ENCODE measurements at regions not wholly inside any gene's neighbourhood (a gene's known extent, or its start where the extent isn't known, plus 50 kb on each side); places are given as distances from the start of the nearest gene placed in this dataset.
"Not testable (repeated sequence)": the region's sequence is repeated elsewhere in the genome, so short reads cannot be mapped to it uniquely, and the experiment has no call there.

DNA sequence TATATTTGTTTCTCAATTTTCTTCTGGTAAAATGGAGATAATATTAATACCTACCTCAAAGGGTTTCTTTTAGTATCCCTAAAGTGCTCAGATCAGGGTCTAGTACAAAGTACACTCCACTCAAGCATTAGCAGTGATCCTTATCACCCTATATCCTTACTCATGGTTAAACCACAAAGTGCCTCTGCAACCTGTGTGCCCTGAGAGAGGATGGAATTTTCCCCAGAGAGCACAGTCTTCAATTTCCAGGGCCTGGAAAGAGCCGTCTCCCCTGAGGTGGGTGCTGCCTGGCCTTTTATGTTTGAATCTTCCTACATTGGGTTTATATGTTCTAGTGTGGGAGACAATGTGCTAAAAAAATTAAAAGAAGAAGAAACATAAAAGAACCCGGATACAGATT lies 183.1 kb upstream of the FBXO33 start:
- DNase-seq, result no peak

DNA sequence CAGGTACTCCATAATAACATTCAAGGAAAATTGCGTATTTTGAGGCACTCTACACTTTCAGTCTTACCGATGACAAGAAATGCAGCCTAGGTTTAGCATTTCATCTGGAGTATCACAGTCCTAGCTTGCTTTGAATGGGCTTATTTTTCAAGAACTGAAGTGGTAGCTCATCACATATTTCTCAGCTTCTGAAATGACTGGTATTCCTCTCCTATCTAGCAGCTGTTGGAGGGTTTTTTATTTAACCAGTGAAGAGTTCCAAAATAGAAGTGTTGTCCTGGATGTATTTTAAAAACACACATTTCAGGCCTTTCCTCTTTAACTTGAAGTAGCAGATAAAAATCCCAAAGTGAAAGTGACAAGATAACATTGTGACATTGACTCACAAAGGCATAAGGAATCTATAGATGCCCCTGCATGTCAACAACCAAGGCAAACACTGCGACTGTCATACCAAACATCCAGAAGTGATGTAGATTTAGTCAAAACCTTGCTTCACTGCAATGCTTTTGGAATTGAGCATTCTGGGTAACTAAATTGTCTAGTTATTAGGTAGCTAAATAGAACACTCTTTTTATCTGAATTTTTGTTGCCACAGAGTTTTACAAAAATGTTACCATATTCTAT lies 182.2 kb upstream of the FBXO33 start:
- DNase-seq, result no peak

DNA sequence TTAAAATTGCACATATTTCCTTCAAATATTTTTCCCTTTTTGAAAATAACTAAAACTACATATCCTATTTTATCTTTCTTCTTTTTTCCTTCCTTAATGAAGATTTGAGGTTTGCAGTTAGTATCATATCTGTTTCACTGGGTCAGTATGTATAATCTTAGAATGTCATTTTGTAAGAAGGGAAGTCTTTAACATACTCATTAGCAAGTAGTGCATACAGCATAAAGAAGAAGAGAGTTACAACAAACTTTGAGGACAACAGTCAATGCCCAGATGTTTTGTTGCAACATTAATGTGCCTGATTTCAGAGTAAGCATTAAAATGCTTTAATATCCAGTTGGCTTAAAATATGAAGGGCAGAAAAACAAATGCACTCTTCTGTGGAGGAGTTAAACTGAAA lies 176.9 kb upstream of the FBXO33 start:
- DNase-seq, result no peak

DNA sequence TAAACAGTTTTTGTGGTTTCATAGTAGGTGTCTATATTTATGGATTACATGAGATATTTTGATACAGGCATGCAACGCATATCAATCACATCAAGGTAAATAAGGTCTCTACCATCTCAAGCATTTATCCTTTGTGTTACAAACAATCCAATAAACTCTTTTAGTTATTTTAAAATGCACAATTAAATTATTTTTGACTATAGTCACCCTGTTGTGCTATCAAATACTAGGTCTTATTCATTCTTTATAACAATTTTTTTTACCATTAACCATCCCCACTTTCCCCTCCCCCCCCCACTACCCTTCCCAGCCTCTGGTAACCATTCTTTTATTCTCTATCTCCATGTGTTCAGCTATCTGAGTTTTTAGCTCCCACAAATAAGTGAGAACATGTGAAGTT lies 175.7 kb upstream of the FBXO33 start:
- DNase-seq, result no peak

DNA sequence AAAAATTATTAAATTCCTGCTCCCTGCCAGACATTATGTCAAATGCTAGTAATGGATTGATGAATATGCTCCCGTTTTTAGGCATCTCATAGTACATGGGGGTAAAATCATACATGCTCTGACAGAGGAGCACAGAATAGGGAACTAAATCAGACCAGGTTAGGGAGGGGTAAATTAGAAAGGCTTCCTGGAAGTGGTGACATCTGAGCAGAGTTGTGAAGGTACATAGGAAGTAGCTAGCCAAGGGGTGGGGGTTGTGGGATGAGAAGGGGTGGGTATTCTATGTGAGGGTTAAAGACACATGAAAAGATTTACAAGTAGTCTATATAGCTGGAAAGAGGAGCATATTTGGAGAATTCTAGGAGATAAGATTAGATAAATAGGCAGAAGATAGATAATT lies 171.7 kb upstream of the FBXO33 start:
- no peak for DNase-seq

DNA sequence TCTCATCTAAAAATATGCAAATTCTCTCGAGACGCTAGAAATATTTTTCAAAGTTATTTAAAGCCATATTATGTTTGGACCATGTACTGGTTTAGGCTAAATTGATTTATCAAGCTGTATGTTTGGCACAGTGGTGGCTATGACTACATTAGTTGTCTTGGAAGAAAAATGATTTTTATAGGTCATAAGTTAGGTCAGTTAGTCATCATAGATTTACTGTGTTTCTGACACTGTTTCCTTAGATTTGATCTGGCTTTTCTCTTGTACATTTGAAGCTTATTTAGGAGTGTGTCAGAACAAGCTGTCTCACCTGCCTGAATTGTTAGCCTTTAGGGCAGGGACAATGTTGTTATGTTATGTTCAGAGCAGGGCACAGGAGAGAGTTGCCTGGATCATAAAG lies 161.1 kb upstream of the FBXO33 start:
- no peak for DNase-seq

DNA sequence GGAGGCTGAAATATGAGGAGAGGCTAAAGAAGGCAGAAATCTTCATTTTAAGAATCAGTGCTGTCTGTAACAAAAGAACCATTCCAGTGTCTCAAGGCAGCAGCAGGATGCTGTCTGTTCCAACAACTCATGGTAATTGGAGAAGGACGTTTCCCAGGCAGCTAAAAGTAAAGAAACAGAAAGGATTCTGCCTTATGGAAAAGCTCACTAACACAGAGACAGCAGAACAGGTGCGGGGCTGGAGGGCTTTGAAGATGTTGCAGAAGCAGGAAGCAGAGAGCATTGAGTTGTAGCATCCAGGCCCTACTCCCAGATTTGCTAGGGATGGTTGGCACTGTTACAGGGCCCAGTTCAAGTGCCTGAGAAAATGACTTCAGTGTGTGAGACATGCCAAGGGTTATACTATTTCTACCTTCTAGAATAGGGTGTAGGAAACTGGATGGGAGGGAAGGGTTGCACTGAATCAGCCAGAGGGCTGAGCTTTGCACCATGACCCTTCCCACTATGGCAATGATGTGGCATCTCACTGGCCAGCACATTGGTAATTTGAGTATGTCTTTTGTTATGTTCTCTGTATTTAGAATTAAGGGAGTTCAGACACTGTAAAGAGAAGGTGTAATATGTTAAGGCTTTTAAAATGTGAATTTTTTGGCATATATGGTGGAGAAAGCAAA lies 160.0 kb upstream of the FBXO33 start:
- DNase-seq, result no peak

DNA sequence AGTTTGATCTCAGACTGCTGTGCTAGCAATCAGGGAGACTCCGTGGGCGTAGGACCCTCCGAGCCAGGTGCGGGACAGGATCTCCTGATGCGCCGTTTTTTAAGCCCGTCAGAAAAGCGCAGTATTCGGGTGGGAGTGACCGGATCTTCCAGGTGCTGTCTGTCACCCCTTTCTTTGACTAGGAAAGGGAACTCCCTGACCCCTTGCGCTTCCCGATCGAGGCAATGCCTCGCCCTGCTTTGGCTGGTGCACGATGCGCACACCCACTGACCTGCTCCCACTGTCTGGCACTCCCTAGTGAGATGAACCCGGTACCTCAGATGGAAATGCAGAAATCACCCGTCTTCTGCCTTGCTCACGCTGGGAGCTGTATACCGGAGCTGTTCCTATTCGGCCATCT lies 157.6 kb upstream of the FBXO33 start:
- DNase-seq, result not testable (repeated sequence)

DNA sequence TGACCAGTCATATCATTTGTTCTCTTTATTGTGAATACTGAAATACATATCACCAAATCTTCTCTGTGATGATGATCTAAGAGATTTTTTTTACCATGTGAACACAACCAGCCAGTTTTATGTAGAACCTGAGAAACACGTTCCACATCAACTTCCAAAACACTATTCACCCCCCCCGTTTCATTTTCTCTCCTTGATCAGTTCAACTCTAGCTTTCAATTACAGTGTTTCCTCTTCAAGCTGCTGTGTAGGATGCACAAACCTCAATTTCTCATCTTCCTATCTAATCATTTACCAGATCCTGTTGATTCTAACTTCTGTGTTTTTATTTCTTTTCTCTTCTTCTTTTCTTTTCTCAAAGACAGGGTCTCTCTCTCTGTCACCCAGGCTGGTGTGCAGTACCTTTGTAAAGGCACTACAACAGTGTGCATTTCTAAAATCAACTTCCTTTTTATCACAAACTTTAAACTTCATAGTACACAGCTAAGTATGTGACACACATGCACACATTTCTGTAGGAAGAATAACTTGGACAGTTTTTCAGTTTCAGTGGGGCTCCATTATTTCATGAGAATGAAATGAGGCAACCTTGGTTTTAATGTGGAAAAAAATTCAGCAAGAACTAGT lies 149.9 kb upstream of the FBXO33 start:
- DNase-seq, result no peak

DNA sequence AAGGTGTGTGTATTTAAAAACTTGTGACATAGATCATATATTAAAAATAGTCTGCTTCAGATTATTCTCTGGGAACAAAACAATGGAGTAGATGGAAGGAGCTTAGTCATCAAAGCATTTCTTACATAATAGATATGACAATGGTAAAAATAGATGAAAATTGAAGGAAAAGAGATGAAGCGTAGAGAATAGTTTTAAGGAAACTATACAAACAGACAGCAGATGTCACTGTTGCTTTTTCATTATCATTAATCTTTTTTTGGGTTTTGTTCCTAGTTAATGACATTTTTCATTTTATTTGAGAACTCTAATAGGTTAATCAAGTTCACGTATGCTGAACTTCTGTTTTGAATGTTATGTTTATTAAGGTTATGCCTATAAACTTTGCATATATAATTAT lies 149.2 kb upstream of the FBXO33 start:
- no peak for DNase-seq

DNA sequence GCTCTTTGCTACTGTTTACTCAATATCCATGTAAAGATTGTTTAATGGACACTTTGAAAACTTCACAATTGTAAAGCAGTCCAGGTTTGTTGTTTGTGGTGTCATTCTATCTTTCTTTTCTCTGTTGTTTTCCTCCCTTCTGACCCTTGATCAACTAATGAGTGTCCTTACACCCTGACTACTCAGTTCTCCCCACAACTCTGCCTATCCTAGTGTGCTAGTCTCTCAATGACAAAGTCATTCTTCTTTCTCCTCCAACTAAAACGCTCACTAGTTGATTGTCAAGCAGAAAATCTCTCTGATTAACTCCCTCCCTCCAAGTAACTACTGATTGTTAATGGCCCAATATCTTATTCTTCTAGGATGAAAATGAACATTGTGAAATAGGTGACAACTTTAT lies 148.5 kb upstream of the FBXO33 start:
- DNase-seq, result no peak

DNA sequence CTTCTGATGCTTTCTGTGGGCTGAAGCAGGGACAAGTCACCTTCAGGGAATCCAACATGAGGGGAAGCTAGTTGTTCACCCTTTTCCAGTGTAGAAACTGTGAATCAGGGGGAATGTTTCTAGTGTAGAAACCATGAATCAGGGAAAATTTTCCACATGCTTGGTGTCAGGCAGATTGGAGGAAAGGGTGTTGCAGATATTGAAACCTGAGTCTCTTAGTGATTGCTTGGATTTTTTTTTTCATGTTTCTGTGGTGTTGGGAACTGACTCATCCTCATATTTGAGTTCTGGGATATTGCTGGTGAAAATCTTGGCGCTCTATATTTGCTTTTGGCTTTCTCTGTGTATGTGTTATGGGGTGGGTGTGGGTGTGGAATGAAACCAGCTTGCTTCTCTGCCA lies 144.5 kb upstream of the FBXO33 start:
- no peak for DNase-seq

DNA sequence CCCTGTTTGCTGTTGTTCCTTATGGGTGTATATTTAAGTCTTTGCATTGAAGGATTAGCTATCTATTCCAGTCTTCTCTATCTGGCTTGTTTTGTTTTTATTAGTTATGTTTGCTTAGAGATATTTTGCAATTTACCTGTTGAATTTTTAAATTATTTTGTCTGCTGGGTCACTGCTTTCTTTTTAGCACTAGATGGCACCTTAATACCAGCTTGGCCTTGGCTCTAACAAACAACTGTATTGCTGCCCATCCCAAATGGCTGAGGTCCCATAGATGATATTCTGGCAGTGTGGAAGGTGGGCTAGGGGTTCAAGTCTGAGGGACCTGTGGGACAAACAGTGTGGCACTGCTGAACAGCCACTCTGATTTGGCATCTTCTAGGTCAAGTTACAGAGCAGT lies 144.0 kb upstream of the FBXO33 start:
- DNase-seq, result no peak

DNA sequence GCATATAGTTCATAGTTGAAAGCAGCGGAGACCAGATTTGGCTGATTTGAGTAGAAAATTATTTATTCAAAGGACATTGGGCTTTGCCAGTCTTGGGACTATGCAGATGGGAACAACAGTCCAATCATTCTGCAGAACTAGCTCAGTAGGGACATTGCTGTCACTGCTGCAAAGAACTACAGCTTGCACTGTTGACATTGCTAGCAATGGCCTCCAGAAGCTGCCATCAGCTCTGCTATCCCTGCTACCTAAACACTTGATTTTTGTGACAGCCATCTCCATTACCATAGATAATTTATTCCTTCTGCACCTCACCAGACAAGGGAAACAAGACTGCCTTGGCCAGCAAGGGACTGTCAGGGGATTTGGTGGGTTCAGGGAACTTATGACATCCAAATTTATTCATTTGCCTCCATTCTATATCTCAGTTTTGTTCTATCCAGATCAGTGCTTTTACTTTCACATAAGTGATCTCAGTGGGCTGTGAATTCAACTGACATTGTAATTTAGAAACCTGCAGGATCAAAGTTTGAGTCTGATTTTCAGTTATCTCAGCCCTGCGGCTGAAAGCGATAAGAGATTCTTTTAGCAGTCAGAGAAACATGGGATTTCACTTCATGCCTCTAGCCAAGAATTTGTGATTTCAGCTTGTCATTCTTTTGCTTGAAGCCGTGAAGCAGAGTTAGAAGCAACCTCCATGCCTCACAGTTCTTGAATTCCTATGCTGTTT lies 136.7 kb upstream of the FBXO33 start:
- no peak for DNase-seq

DNA sequence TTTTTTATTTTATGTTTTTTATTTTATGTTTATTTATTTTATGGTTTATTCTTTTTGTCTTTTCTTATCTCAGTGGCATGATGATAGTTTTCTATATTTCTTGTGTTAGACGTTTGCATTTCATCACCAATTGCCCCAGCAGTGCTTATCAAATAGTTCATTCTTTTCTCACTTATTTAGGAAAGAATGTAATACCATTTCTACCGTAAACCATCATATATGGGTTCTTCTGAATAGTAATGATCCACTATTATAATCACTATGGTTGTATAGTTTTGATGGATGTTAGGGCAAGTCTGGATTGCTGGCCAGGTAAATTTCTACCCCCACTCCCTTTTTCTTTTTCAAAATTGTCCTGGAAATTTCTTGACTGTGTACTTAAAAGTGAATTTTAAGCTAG lies 134.6 kb upstream of the FBXO33 start:
- no peak for DNase-seq

DNA sequence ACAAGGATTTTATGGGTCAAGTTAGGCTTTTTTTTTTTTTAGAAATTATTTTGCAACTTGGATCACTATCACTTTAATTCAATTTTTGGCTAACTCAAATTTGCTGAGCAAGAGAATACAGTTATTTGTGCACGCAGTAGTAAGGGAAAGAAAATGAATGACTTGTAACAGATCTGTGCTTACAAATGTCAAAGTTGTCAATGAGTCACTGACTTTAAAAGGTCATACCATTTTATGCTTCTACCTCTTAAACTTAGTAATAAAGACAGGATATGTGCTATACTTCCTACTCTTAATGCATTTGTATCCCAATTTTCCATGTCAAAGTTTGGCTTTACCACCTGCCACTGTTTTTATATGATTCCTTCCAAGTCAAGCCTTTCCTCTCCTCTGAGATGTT lies 131.1 kb upstream of the FBXO33 start:
- DNase-seq, result no peak

DNA sequence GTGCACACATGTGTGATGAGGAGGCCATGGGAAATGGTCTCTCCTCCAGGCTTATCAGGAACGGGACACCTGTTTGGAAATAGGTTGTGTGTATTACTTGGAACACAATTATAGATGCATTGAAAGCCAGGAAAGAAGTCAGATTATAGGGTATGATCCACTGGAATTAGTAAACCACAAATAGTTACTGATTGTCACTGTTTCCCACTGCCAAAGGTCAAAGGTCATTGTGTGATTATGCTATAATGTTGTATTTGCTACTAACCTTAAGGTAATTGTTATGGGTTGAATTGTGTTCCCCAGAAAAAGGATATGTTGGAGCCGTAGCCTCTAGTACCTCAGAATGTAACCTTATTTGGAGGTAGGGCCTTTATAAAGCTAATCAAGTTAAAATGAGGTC lies 129.9 kb upstream of the FBXO33 start:
- DNase-seq, result no peak

DNA sequence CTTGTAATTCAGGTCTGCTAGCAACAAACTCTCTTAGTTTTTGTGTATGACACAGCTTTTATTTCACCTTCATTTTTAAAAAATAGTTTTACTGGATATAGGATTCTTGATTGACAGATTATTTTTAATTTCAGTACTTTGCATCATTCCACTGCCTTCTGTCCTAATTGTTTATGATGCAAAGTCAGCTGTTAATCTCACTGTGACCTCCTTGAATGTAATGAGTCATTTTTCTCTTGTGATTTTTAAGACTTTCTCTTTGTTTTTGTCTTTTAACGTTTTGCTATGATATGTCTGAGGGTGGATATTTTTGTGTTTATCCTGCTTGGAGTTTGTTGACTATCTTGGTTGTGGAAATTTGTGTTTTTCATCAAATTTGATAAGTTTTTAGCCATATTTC lies 126.3 kb upstream of the FBXO33 start:
- DNase-seq, result no peak

DNA sequence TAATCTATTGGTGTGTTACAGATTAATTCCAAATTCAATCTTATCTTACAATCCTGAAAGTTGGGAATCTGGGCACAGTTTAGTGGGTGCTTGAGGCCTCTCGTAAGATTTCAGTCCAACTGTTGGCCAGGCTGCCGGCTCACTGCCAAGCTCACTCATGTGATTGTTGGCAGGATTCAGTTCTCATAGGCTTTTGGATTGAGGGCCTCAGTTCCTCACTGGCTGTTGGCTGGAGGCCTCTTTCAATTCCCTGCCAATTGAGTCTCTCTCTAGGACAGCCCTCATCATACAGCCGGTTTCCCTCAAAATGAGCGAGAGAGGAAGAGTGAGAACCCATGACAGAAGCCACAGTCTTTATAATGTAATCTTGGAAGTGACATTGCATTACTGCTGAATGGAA lies 123.5 kb upstream of the FBXO33 start:
- DNase-seq, result no peak

DNA sequence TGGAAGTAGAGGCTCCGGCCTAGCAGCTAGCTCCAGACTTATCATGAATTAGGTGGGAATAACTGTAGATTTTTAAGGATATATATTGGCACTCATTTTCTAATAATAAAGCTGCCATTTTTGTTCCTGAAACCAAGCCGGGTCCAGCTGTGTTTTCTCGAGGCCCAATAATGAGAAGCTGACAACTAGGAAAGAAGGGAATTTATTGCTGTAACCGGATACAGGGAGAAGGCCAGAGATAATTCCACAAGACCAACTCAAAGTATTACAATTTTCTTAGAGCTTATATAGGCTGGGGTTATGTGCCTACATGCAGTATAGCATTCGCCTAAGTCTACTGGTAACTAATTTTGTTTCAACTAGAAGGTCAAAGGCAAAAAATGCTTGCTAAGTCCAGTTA lies 122.3 kb upstream of the FBXO33 start:
- DNase-seq, result no peak

DNA sequence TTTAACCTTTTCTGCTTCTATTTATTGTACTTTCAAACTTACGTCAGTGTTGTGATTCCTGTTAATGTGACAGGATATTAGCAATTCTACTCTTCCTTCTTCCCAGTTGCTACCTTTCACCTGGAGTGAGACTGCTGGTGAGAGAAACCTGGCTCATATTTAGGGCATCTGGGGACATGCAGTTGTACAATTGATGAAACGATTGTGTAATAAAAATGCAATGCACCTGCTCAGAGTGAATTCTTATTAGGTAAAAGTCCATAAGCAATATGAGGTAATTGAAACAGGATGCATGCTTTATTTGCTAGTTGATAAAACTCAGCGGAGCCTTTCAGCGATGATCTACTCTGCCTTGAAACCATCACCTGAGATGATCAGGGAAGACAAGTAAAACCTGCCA lies 116.1 kb upstream of the FBXO33 start:
- no peak for DNase-seq

DNA sequence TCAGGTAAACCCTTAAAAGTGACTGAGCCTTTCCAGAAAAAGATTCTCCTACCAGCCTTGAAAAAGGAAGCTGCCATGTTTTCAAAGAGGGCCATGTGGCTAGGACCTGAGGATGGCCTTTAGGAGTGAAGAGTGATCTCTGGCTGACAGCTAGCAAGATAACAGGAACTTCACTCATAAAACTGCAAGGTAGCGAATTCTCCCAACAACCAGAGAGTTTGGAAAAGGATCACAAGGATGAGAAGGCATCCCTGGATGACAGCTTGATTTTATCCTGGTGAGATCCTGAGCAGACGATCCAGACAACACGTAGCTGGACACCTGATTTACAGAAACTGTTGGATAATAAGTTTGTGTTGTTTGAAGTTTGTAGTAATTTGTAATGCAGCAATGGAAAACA lies 115.6 kb upstream of the FBXO33 start:
- DNase-seq, result no peak

DNA sequence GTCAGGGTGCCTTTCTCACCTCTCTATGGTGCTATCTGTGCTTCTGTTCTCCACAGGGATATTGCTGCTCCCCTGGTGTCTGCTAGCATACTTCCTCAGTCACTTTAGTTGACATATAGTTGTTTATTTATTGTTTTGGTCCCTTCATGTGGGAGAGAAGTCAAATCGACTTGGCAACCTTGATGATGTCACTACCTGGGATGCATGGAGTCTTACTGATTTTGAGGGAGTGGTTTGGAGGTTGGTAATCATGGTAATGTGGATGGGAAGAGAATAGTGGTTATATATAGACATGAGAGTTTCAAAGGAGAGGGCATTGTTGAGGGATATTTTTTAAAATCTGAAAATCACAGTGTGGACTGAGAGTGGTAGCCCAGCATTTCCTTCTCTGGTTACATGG lies 73.6 kb upstream of the FBXO33 start:
- DNase-seq, result no peak

DNA sequence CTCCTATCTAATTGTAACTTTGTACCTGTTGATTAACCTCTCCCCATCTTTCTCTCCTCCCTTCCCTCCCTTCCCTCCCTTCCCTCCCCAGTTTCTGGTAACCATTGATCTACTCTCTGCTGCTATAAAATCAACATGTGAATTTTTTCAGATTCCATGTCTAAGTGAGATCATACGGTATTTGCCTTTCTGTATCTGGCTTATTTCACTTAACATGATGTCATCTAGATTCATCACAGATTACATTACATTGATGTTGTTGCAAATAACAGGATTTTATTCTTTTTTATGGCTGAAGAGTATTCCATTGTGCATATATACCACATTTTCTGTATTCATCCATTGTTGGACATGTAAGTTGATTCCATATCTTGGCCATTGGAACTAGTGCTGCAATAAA lies 68.0 kb upstream of the FBXO33 start:
- no peak for DNase-seq
